A549 (cell line): ENCODE measurements at regions not wholly inside any gene's neighbourhood (a gene's known extent, or its start where the extent isn't known, plus 50 kb on each side); places are given as distances from the start of the nearest gene placed in this dataset.

Source experiments
- CTCF ChIP-seq: fragments of >200 bp; sonication (Bioruptor Twin); formaldehyde crosslinking; IDR thresholded peaks from 3 replicates; pipeline ENCODE4 v1.5.1; 2016
- EHMT2 ChIP-seq: fragments of 200-600 bp; sonication (generic); IDR thresholded peaks from 2 replicates; pipeline ENCODE4 v1.6.1; 2016; ENCODE audit warnings: antibody characterized with exemption, low read depth, mild to moderate bottlenecking, moderate library complexity
- EP300 ChIP-seq, 2 experiments: fragments of >200 bp; sonication (Bioruptor Twin); formaldehyde crosslinking; IDR thresholded peaks; 2 replicates in 1 of 2; 3 replicates in 1 of 2; pipeline ENCODE4 v1.6.1; 2016 to 2017
- HMGXB4 ChIP-seq: fragments of 250-450 bp; sonication (Bioruptor Pico); IDR thresholded peaks from 2 replicates; pipeline ENCODE4 v1.5.0; 2021; ENCODE audit warnings: mild to moderate bottlenecking, moderate library complexity, borderline replicate concordance
- JUN ChIP-seq, 2 experiments: fragments of >200 bp; sonication (Bioruptor Twin); formaldehyde crosslinking; IDR thresholded peaks; 2 replicates in 1 of 2; 3 replicates in 1 of 2; pipeline ENCODE4 v1.6.1; 2016 to 2017
- JUNB ChIP-seq: fragments of >200 bp; sonication (Bioruptor Twin); formaldehyde crosslinking; IDR thresholded peaks from 2 replicates; pipeline ENCODE4 v1.6.1; 2016
- POLR2A ChIP-seq: IDR thresholded peaks from 2 replicates; pipeline ENCODE4 v1.6.1; 2012; ENCODE audit warnings: mild to moderate bottlenecking, low read length
- USF2 ChIP-seq: fragments of 450-650 bp; IDR thresholded peaks from 2 replicates; pipeline ENCODE4 v1.6.1; 2014; ENCODE audit warnings: antibody characterized with exemption

- TF ChIP-seq JUNB (no peak), POLR2A (no peak), CTCF (no peak), EHMT2 (no peak), EP300 (IDR thresholded peaks at IDR 0.05) (no peak), JUN (IDR thresholded peaks at IDR 0.05) (no peak), USF2 (no peak), HMGXB4 (CRISPR knock-in tag) (no peak)
These were observed 421.6 kb downstream of the ANXA1 start for GRCh38 chr9:73573235-73573634.
